ENCODE measurements at regions not wholly inside any gene's neighbourhood (a gene's known extent, or its start where the extent isn't known, plus 50 kb on each side); places are given as distances from the start of the nearest gene placed in this dataset.

DNA sequence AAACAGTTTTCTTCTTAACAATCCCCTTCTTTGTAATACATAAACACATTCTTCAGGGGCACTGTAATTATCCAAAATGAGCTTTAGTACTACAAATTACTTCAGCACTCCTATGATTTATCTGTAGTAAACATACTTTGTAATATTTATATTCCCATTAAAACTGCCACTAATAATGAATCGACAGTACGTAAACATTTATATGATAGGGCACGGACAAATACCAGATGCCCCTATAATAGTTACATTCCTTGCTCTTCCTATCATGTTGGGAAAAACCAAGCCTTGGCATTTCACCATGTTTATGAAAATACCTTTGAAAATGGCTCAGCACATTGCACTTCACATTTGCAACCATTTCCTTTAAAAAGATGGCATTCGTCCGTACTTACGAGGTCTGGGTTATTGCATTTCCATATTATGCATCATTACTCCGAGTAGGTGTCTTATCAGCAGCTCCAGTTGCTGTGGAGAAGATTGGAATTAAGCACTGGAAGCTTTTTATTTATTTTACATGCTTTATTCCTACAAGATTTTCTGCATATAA lies 1043.4 kb downstream of the DIAPH3 start:
- Histone ChIP-seq H3K9me3 (no peaks in the 10 kb centered on the region), H3K27me3 (ENCODE audit: insufficient read depth) (no peaks in the 10 kb centered on the region), H3K4me2 (no peak overlapping the region), H3K9ac (no peak overlapping the region), H3K79me2 (ENCODE audit: insufficient read depth) (no peaks in the 10 kb centered on the region), H3K4me1 (ENCODE audit: control insufficient read depth in 1 of 2, insufficient read depth in 2 of 2, low read depth in 1 of 2, low read length in 1 of 2) (peaks cover 0 to 3% of the 10 kb centered on the region in 2 experiments; a peak in 3 of 4 replicates), H3F3A (replicated peaks; ENCODE audit: insufficient read depth) (no peaks in the 10 kb centered on the region), H4K20me1 (ENCODE audit: insufficient read depth) (no peaks in the 10 kb centered on the region), H2AFZ (ENCODE audit: low read depth) (no peak overlapping the region), H3K9me2 (no peaks in the 10 kb centered on the region), H3K4me3 (ENCODE audit: low read depth in 2 of 2, low read length in 1 of 2) (no peak overlapping the region), H3K27ac (ENCODE audit: low read depth in 2 of 2, low read length in 1 of 2) (no peak overlapping the region), H3K36me3 (replicated peaks in 1 of 2; ENCODE audit: control insufficient read depth in 1 of 2, insufficient read depth in 2 of 2, low read length in 1 of 2) (no peaks in the 10 kb centered on the region)
- CTCF ChIA-PET = interaction anchor here (1.1 to 1.5 kb wide), 2 partner anchors 10 to 1519 kb away, joined by 3 to 4 read pairs; no protein-coding TSS in a partner anchor
- 77% methylated on average over 7 of the region's 7 CpGs for WGBS (ENCODE audit: low lambda C conversion rate)
- POLR2A ChIA-PET = no interaction called here
- TF ChIP-seq CHD2 (IDR thresholded peaks at IDR 0.05; ENCODE audit: low read length, partially characterized antibody) (no peak), GATA2 (CRISPR knock-in tag; IDR thresholded peaks at IDR 0.05) (no peak), EZH2phosphoT487 (IDR thresholded peaks at IDR 0.05; ENCODE audit: borderline replicate concordance, low read depth) (no peak), TEAD4 (IDR thresholded peaks at IDR 0.05; ENCODE audit: borderline replicate concordance, insufficient read depth) (no peak), YY1 (IDR thresholded peaks at IDR 0.05; ENCODE audit: low read depth) (no peak), EP300 (IDR thresholded peaks at IDR 0.05; ENCODE audit: borderline replicate concordance in 1 of 2, low read depth in 1 of 2, low read length in 1 of 2) (no peak), RAD21 (IDR thresholded peaks at IDR 0.05; ENCODE audit: low read length) (no peak), FOSL2 (IDR thresholded peaks at IDR 0.05; ENCODE audit: borderline replicate concordance, low read depth) (no peak), RCOR1 (IDR thresholded peaks at IDR 0.05; ENCODE audit: low read length) (no peak), TCF12 (IDR thresholded peaks at IDR 0.05) (no peak), GABPA (IDR thresholded peaks at IDR 0.05; ENCODE audit: low read depth) (no peak)
- TF ChIP-seq, protein P1, sequence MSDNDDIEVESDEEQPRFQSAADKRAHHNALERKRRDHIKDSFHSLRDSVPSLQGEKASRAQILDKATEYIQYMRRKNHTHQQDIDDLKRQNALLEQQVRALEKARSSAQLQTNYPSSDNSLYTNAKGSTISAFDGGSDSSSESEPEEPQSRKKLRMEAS (IDR thresholded peaks at IDR 0.05; ENCODE audit: low read depth) = no peak
- no peak for DNase-seq

DNA sequence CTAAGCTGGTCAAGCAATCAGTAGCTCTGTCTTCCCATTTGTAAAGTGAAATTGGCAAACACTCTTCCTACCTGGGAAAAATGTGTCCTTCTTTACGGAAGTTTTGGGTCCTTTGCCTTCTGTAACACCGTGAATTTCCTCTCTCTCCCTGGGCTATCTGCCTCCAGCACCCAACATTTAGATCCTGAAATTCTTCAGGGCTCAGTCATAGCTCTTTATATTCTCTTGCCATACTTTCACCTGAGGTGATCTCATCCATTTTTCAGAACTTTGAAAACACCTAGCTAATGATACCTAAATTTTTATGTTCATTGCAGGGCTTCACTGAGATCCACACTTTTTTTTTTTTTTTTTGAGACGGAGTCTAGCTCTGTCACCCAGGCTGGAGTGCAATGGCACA lies 1042.2 kb downstream of the DIAPH3 start:
- no peak overlapping the region for H2AFZ ChIP-seq (ENCODE audit: low read depth)
- DNase-seq = no peak
- no peaks in the 10 kb centered on the region for H3K79me2 ChIP-seq (ENCODE audit: insufficient read depth)
- H3K36me3 ChIP-seq (replicated peaks in 1 of 2; ENCODE audit: control insufficient read depth in 1 of 2, insufficient read depth in 2 of 2, low read length in 1 of 2) = no peaks in the 10 kb centered on the region
- no peak overlapping the region for H3K9ac ChIP-seq
- 77% methylated on average over 3 of the region's 3 CpGs for WGBS (ENCODE audit: low lambda C conversion rate)
- no peak overlapping the region for H3K4me3 ChIP-seq (ENCODE audit: low read depth in 2 of 2, low read length in 1 of 2)
- ChIA-PET POLR2A (no interaction called here), CTCF (interaction anchor here (1.1 kb wide), 1 partner anchor 1520 kb away, joined by 3 read pairs; no protein-coding TSS in a partner anchor)
- no peaks in the 10 kb centered on the region for H3F3A ChIP-seq (replicated peaks; ENCODE audit: insufficient read depth)
- no peak for TF ChIP-seq RAD21 (IDR thresholded peaks at IDR 0.05; ENCODE audit: low read length)
- TF ChIP-seq, protein P1 (IDR thresholded peaks at IDR 0.05; ENCODE audit: low read depth) = no peak
- TF ChIP-seq POLR2AphosphoS5 (IDR thresholded peaks at IDR 0.05; ENCODE audit: low read depth, low read length) = no peak
- no peaks in the 10 kb centered on the region for H3K9me3 ChIP-seq
- H4K20me1 ChIP-seq (ENCODE audit: insufficient read depth) = no peaks in the 10 kb centered on the region
- peaks cover 0 to 3% of the 10 kb centered on the region in 2 experiments; a peak in 3 of 4 replicates for H3K4me1 ChIP-seq (ENCODE audit: control insufficient read depth in 1 of 2, insufficient read depth in 2 of 2, low read depth in 1 of 2, low read length in 1 of 2)
- no peaks in the 10 kb centered on the region for H3K27me3 ChIP-seq (ENCODE audit: insufficient read depth)
- H3K9me2 ChIP-seq = no peaks in the 10 kb centered on the region
- no peak overlapping the region for H3K27ac ChIP-seq (ENCODE audit: low read depth in 2 of 2, low read length in 1 of 2)
- H3K4me2 ChIP-seq = no peak overlapping the region
